K562 (cell line): ENCODE measurements at regions not wholly inside any gene's neighbourhood (a gene's known extent, or its start where the extent isn't known, plus 50 kb on each side); places are given as distances from the start of the nearest gene placed in this dataset.

Source experiments
- ATAC-seq: fragments of 200-7000 bp; cut with Tn5 transposase; 3 replicates; pipeline ENCODE4 v1.9.1; 2020; ENCODE audit warnings: moderate library complexity
- BruUV-seq: library from RNA; stranded (reverse); fragments of 400-500 nt; replicated peaks from 2 replicates; lab custom pipeline; 2021; lab: Mats Ljungman, UMichigan
- CTCF ChIA-PET: fragments of 300-600 bp; formaldehyde crosslinking; extraction: SDS; loops from one replicate; lab custom pipeline; 2021; ENCODE audit warnings: low intra/inter-chr PET ratio; lab: Yijun Ruan, JAX
- POLR2A ChIA-PET: fragments of 300-600, 350-650 bp; sonication (Branson Sonifier 250); formaldehyde crosslinking; extraction: SDS; loops from one replicate; lab custom pipeline; 2021; ENCODE audit warnings: antibody characterized with exemption, inconsistent platforms; lab: Yijun Ruan, JAX
- DNase-seq, 4 experiments: peaks; one replicate each; pipeline versions ENCODE4 v3.0.0 to v3.0.0-alpha.2; 2011 to 2018; ENCODE audit warnings: low spot score in 3 of 4, mixed read lengths in 3 of 4; ENCODE audit errors: extremely low read depth in 1 of 4
- FAIRE-seq: peaks from 2 replicates; lab custom pipeline; 2011; peaks lifted over from hg19 to GRCh38; lab: Jason Lieb, UNC
- H2AFZ ChIP-seq: 2 replicates; pipeline ENCODE4 v1.6.0; 2011; ENCODE audit warnings: low read depth, low read length, control low read depth, inconsistent platforms
- H3K27ac ChIP-seq: fragments of 200-600 bp; 3 replicates; pipeline ENCODE4 v1.8.0; 2011; ENCODE audit warnings: low read depth, mild to moderate bottlenecking, control low read depth, inconsistent platforms, low read length, moderate library complexity, mixed read lengths; ENCODE audit errors: extremely low read depth
- H3K27me3 ChIP-seq, 2 experiments: fragments of 300-600 bp in 1 of 2; 2 replicates in 1 of 2; 3 replicates in 1 of 2; pipeline versions ENCODE4 v1.6.0 to v1.8.0; 2011; ENCODE audit warnings: inconsistent platforms in 2 of 2, low read length in 2 of 2, mild to moderate bottlenecking in 1 of 2, mixed read lengths in 1 of 2, moderate library complexity in 1 of 2; ENCODE audit not compliant: control insufficient read depth in 2 of 2, insufficient read depth in 2 of 2
- H3K36me3 ChIP-seq: fragments of 300-600 bp; 3 replicates; pipeline ENCODE4 v1.8.0; 2011; ENCODE audit warnings: mild to moderate bottlenecking, low read length, inconsistent platforms; ENCODE audit not compliant: control insufficient read depth, insufficient read depth
- H3K4me1 ChIP-seq, 2 experiments: fragments of 200-600 bp in 1 of 2; replicated peaks in 1 of 2; 2 replicates in 1 of 2; 3 replicates in 1 of 2; pipeline versions ENCODE4 v1.5.1 to v1.8.0; 2011; ENCODE audit warnings: inconsistent platforms in 2 of 2, low read length in 2 of 2, mild to moderate bottlenecking in 1 of 2, mixed read lengths in 1 of 2, moderate library complexity in 1 of 2; ENCODE audit not compliant: control insufficient read depth in 2 of 2, insufficient read depth in 2 of 2
- H3K4me2 ChIP-seq: 2 replicates; pipeline ENCODE4 v1.6.1; 2011; ENCODE audit warnings: low read length, control low read depth, inconsistent platforms, mixed read lengths; ENCODE audit not compliant: insufficient read depth
- H3K4me3 ChIP-seq: fragments of 200-600 bp; sonication (generic), shearing (Covaris generic); 2 replicates; pipeline ENCODE4 v1.5.1; 2016; ENCODE audit warnings: control low read depth, inconsistent platforms
- H3K79me2 ChIP-seq: fragments of 200-600 bp; 3 replicates; pipeline ENCODE4 v1.8.0; 2011; ENCODE audit warnings: low read length, inconsistent platforms; ENCODE audit not compliant: control insufficient read depth, insufficient read depth
- H3K9ac ChIP-seq, 2 experiments: 2 replicates each; pipeline versions ENCODE4 v1.6.0 to v1.6.1; 2011; ENCODE audit warnings: low read depth in 2 of 2, low read length in 2 of 2, control low read depth in 1 of 2, inconsistent platforms in 1 of 2, mild to moderate bottlenecking in 1 of 2, mixed read lengths in 1 of 2; ENCODE audit not compliant: insufficient read depth in 1 of 2
- H3K9me1 ChIP-seq: one replicate; pipeline ENCODE4 v1.6.0; 2011; ENCODE audit warnings: inconsistent platforms, mild to moderate bottlenecking, low read length, moderate library complexity; ENCODE audit not compliant: control insufficient read depth, insufficient read depth
- H3K9me3 ChIP-seq: replicated peaks from 2 replicates; pipeline ENCODE4 v1.5.1; 2011; ENCODE audit warnings: low read depth, low read length, inconsistent platforms; ENCODE audit not compliant: control insufficient read depth, insufficient read depth
- H4K20me1 ChIP-seq: replicated peaks from 2 replicates; pipeline ENCODE4 v1.6.1; 2011; ENCODE audit warnings: low read length, inconsistent platforms, mixed read lengths; ENCODE audit not compliant: control insufficient read depth, insufficient read depth
- ARID2 ChIP-seq: fragments of 450-650 bp; IDR thresholded peaks from 2 replicates; pipeline ENCODE4 v1.6.1; 2017; ENCODE audit warnings: antibody characterized with exemption, mild to moderate bottlenecking
- EGR1 ChIP-seq: fragments of 450-650 bp; conservative IDR thresholded peaks from 2 replicates; pipeline ENCODE4 v1.6.1; 2017; ENCODE audit warnings: mild to moderate bottlenecking
- ETS2 ChIP-seq: IDR thresholded peaks from 2 replicates; pipeline ENCODE4 v1.6.1; 2016; ENCODE audit warnings: borderline replicate concordance, missing genetic modification characterization, mild to moderate bottlenecking, moderate library complexity, missing compliant biosample characterization; ENCODE audit not compliant: poor library complexity, severe bottlenecking
- NR2C1 ChIP-seq, 2 experiments: fragments of 450-650 bp; IDR thresholded peaks; 2 replicates each; pipeline ENCODE4 v1.6.1; 2017; ENCODE audit warnings: mild to moderate bottlenecking in 2 of 2, antibody characterized with exemption in 1 of 2, inconsistent platforms in 1 of 2, missing compliant biosample characterization in 1 of 2, missing genetic modification characterization in 1 of 2
- NR4A1 ChIP-seq, 2 experiments: fragments of 250-450 bp in 1 of 2; fragments of 450-650 bp in 1 of 2; sonication (Bioruptor Pico) in 1 of 2; IDR thresholded peaks; 2 replicates each; pipeline versions ENCODE4 v1.4.0 to v1.6.1; 2016 to 2020; ENCODE audit warnings: mild to moderate bottlenecking in 2 of 2, missing compliant biosample characterization in 1 of 2, missing genetic modification characterization in 1 of 2, moderate library complexity in 1 of 2
- RBBP5 ChIP-seq: fragments of 200-600 bp; sonication (generic); IDR thresholded peaks from 2 replicates; pipeline ENCODE4 v1.6.1; 2012; ENCODE audit warnings: borderline replicate concordance, mild to moderate bottlenecking, low read length, control low read depth, inconsistent platforms; ENCODE audit not compliant: insufficient read depth, poor library complexity, severe bottlenecking
- SUPT5H ChIP-seq: fragments of 450-650 bp; IDR thresholded peaks from 2 replicates; pipeline ENCODE4 v1.6.1; 2016
- TGIF2 ChIP-seq: sonication (generic); formaldehyde crosslinking; IDR thresholded peaks from 2 replicates; pipeline ENCODE4 v1.8.1; 2022; ENCODE audit warnings: mild to moderate bottlenecking, missing genetic modification reagents, moderate library complexity
- TOE1 ChIP-seq, 2 experiments: fragments of 450-650 bp in 1 of 2; sonication (generic) in 1 of 2; formaldehyde crosslinking in 1 of 2; IDR thresholded peaks; 2 replicates each; pipeline versions ENCODE4 v1.7.1 to v1.8.0; 2016 to 2022; ENCODE audit warnings: borderline replicate concordance in 2 of 2, mild to moderate bottlenecking in 2 of 2, antibody characterized with exemption in 1 of 2, inconsistent platforms in 1 of 2, low read depth in 1 of 2, missing genetic modification reagents in 1 of 2, moderate library complexity in 1 of 2
- ZNF165 ChIP-seq: fragments of 250-450 bp; sonication (Bioruptor Pico); IDR thresholded peaks from 2 replicates; pipeline ENCODE4 v1.4.0; 2020; ENCODE audit warnings: borderline replicate concordance
- ZNF232 ChIP-seq: sonication (generic); formaldehyde crosslinking; IDR thresholded peaks from 2 replicates; pipeline ENCODE4 v1.8.0; 2022; ENCODE audit warnings: mild to moderate bottlenecking, missing genetic modification reagents
- ZNF695 ChIP-seq: fragments of 450-650 bp; formaldehyde crosslinking; IDR thresholded peaks from 2 replicates; pipeline ENCODE4 v1.4.0; 2020; ENCODE audit warnings: mild to moderate bottlenecking, moderate library complexity
- WGBS: fragments of 100-300 bp; shearing (Covaris generic); methylation state at CpG from one replicate; pipeline ENCODE4 v1.1.6; 2016; ENCODE audit warnings: low coverage, mixed read lengths; ENCODE audit not compliant: insufficient coverage; ENCODE audit errors: missing lambda C conversion rate; 5-methylcytosine and 5-hydroxymethylcytosine counted together
- in situ Hi-C: fragments of 300-500 bp; cut with MboI; formaldehyde crosslinking; loops from 4 replicates; pipeline ENCODE4 v1.15.0; 2018; ENCODE audit warnings: inconsistent platforms, mixed read lengths
- intact Hi-C: fragments of 100-400 bp; cut with micrococcal nuclease; formaldehyde crosslinking; loops from 2 replicates; pipeline ENCODE4 v1.14.2; 2022
- TF ChIP-seq, protein P1 (sequence below): fragments of 250-450 bp; sonication (Bioruptor Pico); IDR thresholded peaks from 2 replicates; pipeline ENCODE4 v1.8.0; 2022; ENCODE audit warnings: moderate library complexity, mild to moderate bottlenecking, inconsistent platforms
- TF ChIP-seq, protein P2 (sequence below): fragments of 450-650 bp; IDR thresholded peaks from 2 replicates; pipeline ENCODE4 v1.6.1; 2016; ENCODE audit warnings: low read depth, mild to moderate bottlenecking, moderate library complexity

DNA sequence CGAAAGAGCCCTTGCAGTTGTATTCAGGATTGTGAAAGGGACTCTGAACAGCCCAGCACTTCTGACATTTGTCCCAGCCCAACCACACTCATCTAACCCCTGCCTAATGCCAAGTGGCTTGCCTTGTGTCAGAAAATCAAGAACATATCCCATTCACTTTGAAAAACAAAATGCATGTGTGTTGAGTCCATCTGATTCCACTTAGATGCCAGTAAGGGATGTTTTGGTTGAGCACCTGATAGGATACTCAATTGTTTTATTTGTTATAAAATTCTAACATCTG lies 776.8 kb downstream of the BCL11A start:
- H3K4me1 ChIP-seq = no peaks in the 10 kb centered on the region
- in situ Hi-C loops = no loop called here
- H3K4me2 ChIP-seq = no peak overlapping the region
- H3K9ac ChIP-seq = no peak overlapping the region
- H3K27me3 ChIP-seq = no peaks in the 10 kb centered on the region
- no peak overlapping the region for H2AFZ ChIP-seq
- DNase-seq (no peak), FAIRE-seq (no peak), ATAC-seq (no peak)
- WGBS = 0% methylated on average over 1 of the region's 1 CpG
- H3K9me3 ChIP-seq = no peaks in the 10 kb centered on the region
- no TSS peak for BruUV-seq
- ChIA-PET POLR2A (no interaction called here), CTCF (no interaction called here)
- no peak for TF ChIP-seq EGR1
- TF ChIP-seq, protein P1, sequence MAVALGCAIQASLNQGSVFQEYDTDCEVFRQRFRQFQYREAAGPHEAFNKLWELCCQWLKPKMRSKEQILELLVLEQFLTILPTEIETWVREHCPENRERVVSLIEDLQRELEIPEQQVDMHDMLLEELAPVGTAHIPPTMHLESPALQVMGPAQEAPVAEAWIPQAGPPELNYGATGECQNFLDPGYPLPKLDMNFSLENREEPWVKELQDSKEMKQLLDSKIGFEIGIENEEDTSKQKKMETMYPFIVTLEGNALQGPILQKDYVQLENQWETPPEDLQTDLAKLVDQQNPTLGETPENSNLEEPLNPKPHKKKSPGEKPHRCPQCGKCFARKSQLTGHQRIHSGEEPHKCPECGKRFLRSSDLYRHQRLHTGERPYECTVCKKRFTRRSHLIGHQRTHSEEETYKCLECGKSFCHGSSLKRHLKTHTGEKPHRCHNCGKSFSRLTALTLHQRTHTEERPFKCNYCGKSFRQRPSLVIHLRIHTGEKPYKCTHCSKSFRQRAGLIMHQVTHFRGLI (CRISPR knock-in tag) = no peak
- no peak for TF ChIP-seq RBBP5
- TF ChIP-seq SUPT5H = no peak
- TF ChIP-seq, protein P2, sequence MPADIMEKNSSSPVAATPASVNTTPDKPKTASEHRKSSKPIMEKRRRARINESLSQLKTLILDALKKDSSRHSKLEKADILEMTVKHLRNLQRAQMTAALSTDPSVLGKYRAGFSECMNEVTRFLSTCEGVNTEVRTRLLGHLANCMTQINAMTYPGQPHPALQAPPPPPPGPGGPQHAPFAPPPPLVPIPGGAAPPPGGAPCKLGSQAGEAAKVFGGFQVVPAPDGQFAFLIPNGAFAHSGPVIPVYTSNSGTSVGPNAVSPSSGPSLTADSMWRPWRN = no peak
- no peak for TF ChIP-seq ZNF695 (CRISPR knock-in tag)
- TF ChIP-seq ARID2 = no peak
- no peak for TF ChIP-seq TOE1 (IDR thresholded peaks at IDR 0.05; ENCODE audit: borderline replicate concordance)
- TF ChIP-seq TOE1 (CRISPR knock-in tag; IDR thresholded peaks at IDR 0.05; ENCODE audit: borderline replicate concordance, low read depth) = no peak
- TF ChIP-seq ZNF232 (CRISPR knock-in tag) = no peak
- no peak for TF ChIP-seq NR2C1 (IDR thresholded peaks at IDR 0.05)
- no peak for TF ChIP-seq NR2C1 (tag; IDR thresholded peaks at IDR 0.05)
- TF ChIP-seq TGIF2 (CRISPR knock-in tag) = no peak
- TF ChIP-seq ZNF165 (CRISPR knock-in tag) = no peak
- TF ChIP-seq NR4A1 (CRISPR knock-in tag; IDR thresholded peaks at IDR 0.05) = no peak
- TF ChIP-seq NR4A1 (tag; IDR thresholded peaks at IDR 0.05) = no peak
- no peak for TF ChIP-seq ETS2 (tag)
- H4K20me1 ChIP-seq = no peaks in the 10 kb centered on the region
- intact Hi-C loops = no loop called here
- no peaks in the 10 kb centered on the region for H3K79me2 ChIP-seq
- no peaks in the 10 kb centered on the region for H3K36me3 ChIP-seq
- H3K27ac ChIP-seq = no peak overlapping the region
- no peak overlapping the region for H3K4me3 ChIP-seq
- H3K9me1 ChIP-seq = no peaks in the 10 kb centered on the region
